GM12878 (cell line): ENCODE measurements at regions not wholly inside any gene's neighbourhood (a gene's known extent, or its start where the extent isn't known, plus 50 kb on each side); places are given as distances from the start of the nearest gene placed in this dataset.

Experiments used
- ATAC-seq: fragments of 200-7000 bp; cut with Tn5 transposase; 3 replicates; pipeline ENCODE4 v1.9.1; 2020; ENCODE audit warnings: mild to moderate bottlenecking, moderate library complexity
- BruUV-seq: library from RNA; stranded (reverse); fragments of 400-500 nt; replicated peaks from 2 replicates; lab custom pipeline; 2021; lab: Mats Ljungman, UMichigan
- CTCF ChIA-PET: fragments of 300-600 bp; sonication (Branson Sonifier 250); formaldehyde crosslinking; extraction: SDS; loops from one replicate; lab custom pipeline; 2021; ENCODE audit warnings: inconsistent platforms; lab: Yijun Ruan, JAX
- POLR2A ChIA-PET: fragments of 350-600 bp; formaldehyde crosslinking; extraction: SDS; loops from one replicate; lab custom pipeline; 2021; ENCODE audit warnings: inconsistent platforms; lab: Charles Lee
- RAD21 ChIA-PET: fragments of 300-600 bp; sonication (Branson Sonifier 250); formaldehyde crosslinking; loops from one replicate; lab custom pipeline; 2023; ENCODE audit warnings: antibody characterized with exemption; ENCODE audit not compliant: unreplicated experiment; lab: Charles Lee
- SMC1A ChIA-PET: fragments of 300-600 bp; sonication (Branson Sonifier 250); formaldehyde crosslinking; loops from one replicate; lab custom pipeline; 2023; ENCODE audit not compliant: unreplicated experiment, uncharacterized antibody; lab: Charles Lee
- DNase-seq: peaks from one replicate; pipeline ENCODE4 v3.0.0-alpha.2; 2011; ENCODE audit warnings: low read depth, low spot score
- FAIRE-seq: peaks from 3 replicates; lab custom pipeline; 2011; peaks lifted over from hg19 to GRCh38; lab: Jason Lieb, UNC
- H2AFZ ChIP-seq: 2 replicates; pipeline ENCODE4 v1.6.0; 2011; ENCODE audit warnings: low read depth, low read length, control low read depth; ENCODE audit not compliant: control insufficient read depth
- H3K27ac ChIP-seq: 2 replicates; pipeline ENCODE4 v1.5.1; 2011; ENCODE audit warnings: control low read depth; ENCODE audit not compliant: control insufficient read depth, insufficient read depth
- H3K27me3 ChIP-seq, 2 experiments: replicated peaks in 1 of 2; 2 replicates each; pipeline versions ENCODE4 v1.6.0 to v1.6.1; 2011; ENCODE audit warnings: low read length in 1 of 2; ENCODE audit not compliant: control insufficient read depth in 2 of 2, insufficient read depth in 2 of 2
- H3K36me3 ChIP-seq, 2 experiments: 2 replicates each; pipeline ENCODE4 v1.5.1; 2011; ENCODE audit warnings: low read length in 1 of 2; ENCODE audit not compliant: control insufficient read depth in 2 of 2, insufficient read depth in 2 of 2
- H3K4me1 ChIP-seq: 2 replicates; pipeline ENCODE4 v1.6.1; 2011; ENCODE audit warnings: mild to moderate bottlenecking, low read length, moderate library complexity, mixed read lengths; ENCODE audit not compliant: control insufficient read depth, insufficient read depth
- H3K4me2 ChIP-seq: 2 replicates; pipeline ENCODE4 v1.6.0; 2011; ENCODE audit warnings: control low read depth; ENCODE audit not compliant: control insufficient read depth, insufficient read depth
- H3K4me3 ChIP-seq: fragments of 200-600 bp; sonication (generic); 2 replicates; pipeline ENCODE4 v1.5.1; 2016
- H3K79me2 ChIP-seq: 2 replicates; pipeline ENCODE4 v1.6.0; 2011; ENCODE audit warnings: low read length; ENCODE audit not compliant: control insufficient read depth, insufficient read depth
- H3K9ac ChIP-seq: 2 replicates; pipeline ENCODE4 v1.8.0; 2011; ENCODE audit warnings: low read length, control low read depth, mixed read lengths; ENCODE audit not compliant: control insufficient read depth, insufficient read depth
- H3K9me3 ChIP-seq: replicated peaks from 3 replicates; pipeline ENCODE4 v1.5.1; 2011; ENCODE audit warnings: mild to moderate bottlenecking, low read length; ENCODE audit not compliant: control insufficient read depth, insufficient read depth
- H4K20me1 ChIP-seq: 2 replicates; pipeline ENCODE4 v1.6.0; 2011; ENCODE audit not compliant: control insufficient read depth, insufficient read depth
- CUX1 ChIP-seq: IDR thresholded peaks from 2 replicates; pipeline ENCODE4 v1.6.1; 2012; ENCODE audit warnings: improper control_type of control experiment, low read depth, low read length; ENCODE audit not compliant: insufficient replicate concordance
- ESRRA ChIP-seq: IDR thresholded peaks from 2 replicates; pipeline ENCODE4 v1.6.1; 2012; ENCODE audit warnings: mild to moderate bottlenecking, low read length, improper control_type of control experiment
- IKZF2 ChIP-seq, 2 experiments: fragments of 450-650 bp; IDR thresholded peaks; 2 replicates each; pipeline ENCODE4 v1.6.1; 2017; ENCODE audit warnings: mild to moderate bottlenecking in 2 of 2, moderate library complexity in 2 of 2
- IRF3 ChIP-seq: fragments of 450-650 bp; IDR thresholded peaks from 2 replicates; pipeline ENCODE4 v1.6.1; 2014; ENCODE audit warnings: mild to moderate bottlenecking
- KDM1A ChIP-seq: fragments of 200-600 bp; sonication (generic); IDR thresholded peaks from 2 replicates; pipeline ENCODE4 v1.6.1; 2016; ENCODE audit warnings: borderline replicate concordance
- NKRF ChIP-seq: fragments of 450-650 bp; conservative IDR thresholded peaks from 2 replicates; pipeline ENCODE4 v1.6.1; 2017; ENCODE audit warnings: mild to moderate bottlenecking, moderate library complexity
- RELA ChIP-seq: fragments of 450-650 bp; IDR thresholded peaks from 2 replicates; pipeline ENCODE4 v1.8.0; 2014; ENCODE audit warnings: borderline replicate concordance; ENCODE audit not compliant: partially characterized antibody
- TAF1 ChIP-seq: IDR thresholded peaks from 2 replicates; pipeline ENCODE4 v1.6.1; 2011; ENCODE audit warnings: mild to moderate bottlenecking, low read depth, low read length, borderline replicate concordance
- YY1 ChIP-seq: IDR thresholded peaks from 2 replicates; pipeline ENCODE4 v1.6.1; 2011; ENCODE audit warnings: low read depth, mild to moderate bottlenecking, low read length
- ZNF384 ChIP-seq: IDR thresholded peaks from 2 replicates; pipeline ENCODE4 v1.6.1; 2012; ENCODE audit warnings: low read depth, mild to moderate bottlenecking, low read length, improper control_type of control experiment, borderline replicate concordance
- ZNF687 ChIP-seq: fragments of 450-650 bp; IDR thresholded peaks from 2 replicates; pipeline ENCODE4 v1.6.1; 2017; ENCODE audit warnings: mild to moderate bottlenecking, moderate library complexity
- WGBS: methylation state at CpG from one replicate; pipeline ENCODE4 v1.1.6; 2016; ENCODE audit warnings: low lambda C conversion rate; ENCODE audit not compliant: insufficient replicate concordance, insufficient coverage; ENCODE audit errors: missing lambda C conversion rate; 5-methylcytosine and 5-hydroxymethylcytosine counted together
- in situ Hi-C: fragments of 300-500 bp; cut with MboI; formaldehyde crosslinking; loops from 9 replicates; pipeline ENCODE4 v1.14.3; 2018; ENCODE audit warnings: mixed read lengths
- intact Hi-C: fragments of 100-400 bp; cut with micrococcal nuclease; formaldehyde crosslinking; loops from one replicate; pipeline ENCODE4 v1.14.2; 2022; ENCODE audit not compliant: unreplicated experiment

- TF ChIP-seq CUX1 (no peak), ZNF384 (no peak), TAF1 (no peak), RELA (no peak)
Observed at GRCh38 chr17:69800870-69801269, 274.2 kb upstream of the KCNJ16 start (continued).

GRCh38 chr17:69801368-69801767, 273.7 kb upstream of the KCNJ16 start:
- in situ Hi-C loops (no loop called here), intact Hi-C loops (no loop called here)
- H2AFZ ChIP-seq: no peak overlapping the region
- H4K20me1 ChIP-seq: no peaks in the 10 kb centered on the region
- ChIA-PET RAD21 (no interaction called here), POLR2A (no interaction called here), SMC1A (no interaction called here), CTCF (no interaction called here)
- no peak for ATAC-seq
- no peak overlapping the region for H3K4me2 ChIP-seq
- no peak overlapping the region for H3K27ac ChIP-seq
- BruUV-seq: no TSS peak
- no peak overlapping the region for H3K4me3 ChIP-seq
- H3K36me3 ChIP-seq: no peaks in the 10 kb centered on the region
- H3K27me3 ChIP-seq: no peaks in the 10 kb centered on the region
- H3K9ac ChIP-seq: no peak overlapping the region
- no peak for FAIRE-seq
- no peaks in the 10 kb centered on the region for H3K79me2 ChIP-seq
- H3K4me1 ChIP-seq: no peaks in the 10 kb centered on the region
- 4% methylated on average over 3 of the region's 3 CpGs for WGBS
- no peak for DNase-seq
- H3K9me3 ChIP-seq: no peaks in the 10 kb centered on the region; the same call in 2 of the 3 replicates
- TF ChIP-seq YY1 (no peak), KDM1A (no peak), ZNF687 (no peak), NKRF (no peak), IKZF2 (IDR thresholded peaks at IDR 0.05) (no peak), ESRRA (no peak), IRF3 (no peak)
